Skeletal muscle satellite cell (primary cell): ENCODE measurements at regions not wholly inside any gene's neighbourhood (a gene's known extent, or its start where the extent isn't known, plus 50 kb on each side); places are given as distances from the start of the nearest gene placed in this dataset.

Experiments used
- H3K27me3 ChIP-seq: 2 replicates; pipeline ENCODE4 v1.7.0; 2013; ENCODE audit warnings: low read length; ENCODE audit not compliant: control insufficient read depth, insufficient read depth
- H3K36me3 ChIP-seq: 2 replicates; pipeline ENCODE4 v1.7.0; 2013; ENCODE audit warnings: mild to moderate bottlenecking, control low read depth, low read length; ENCODE audit not compliant: insufficient read depth
- H3K4me1 ChIP-seq: 2 replicates; pipeline ENCODE4 v1.7.0; 2013; ENCODE audit warnings: low read length; ENCODE audit not compliant: control insufficient read depth, insufficient read depth
- H3K4me2 ChIP-seq: 2 replicates; pipeline ENCODE4 v1.7.0; 2013; ENCODE audit warnings: mild to moderate bottlenecking, low read length
- H3K4me3 ChIP-seq: 2 replicates; pipeline ENCODE4 v1.7.0; 2013; ENCODE audit warnings: low read length
- H3K9ac ChIP-seq: 2 replicates; pipeline ENCODE4 v1.7.0; 2013; ENCODE audit warnings: mild to moderate bottlenecking, low read depth, low read length, moderate library complexity
- H3K9me3 ChIP-seq: replicated peaks from 2 replicates; pipeline ENCODE4 v1.7.0; 2013; ENCODE audit warnings: mild to moderate bottlenecking, control low read depth, low read length

GRCh38 chr1:25100151-25100833 is 132.0 kb downstream of the SYF2 start:
- H3K4me3 ChIP-seq, result no peak overlapping the region
- H3K9ac ChIP-seq, result no peak overlapping the region
- no peak overlapping the region for H3K4me2 ChIP-seq
- H3K36me3 ChIP-seq, result no peaks in the 10 kb centered on the region
- H3K4me1 ChIP-seq, result no peaks in the 10 kb centered on the region
- H3K9me3 ChIP-seq, result no peaks in the 10 kb centered on the region
- H3K27me3 ChIP-seq, result peaks cover 54% of the 10 kb centered on the region

DNA sequence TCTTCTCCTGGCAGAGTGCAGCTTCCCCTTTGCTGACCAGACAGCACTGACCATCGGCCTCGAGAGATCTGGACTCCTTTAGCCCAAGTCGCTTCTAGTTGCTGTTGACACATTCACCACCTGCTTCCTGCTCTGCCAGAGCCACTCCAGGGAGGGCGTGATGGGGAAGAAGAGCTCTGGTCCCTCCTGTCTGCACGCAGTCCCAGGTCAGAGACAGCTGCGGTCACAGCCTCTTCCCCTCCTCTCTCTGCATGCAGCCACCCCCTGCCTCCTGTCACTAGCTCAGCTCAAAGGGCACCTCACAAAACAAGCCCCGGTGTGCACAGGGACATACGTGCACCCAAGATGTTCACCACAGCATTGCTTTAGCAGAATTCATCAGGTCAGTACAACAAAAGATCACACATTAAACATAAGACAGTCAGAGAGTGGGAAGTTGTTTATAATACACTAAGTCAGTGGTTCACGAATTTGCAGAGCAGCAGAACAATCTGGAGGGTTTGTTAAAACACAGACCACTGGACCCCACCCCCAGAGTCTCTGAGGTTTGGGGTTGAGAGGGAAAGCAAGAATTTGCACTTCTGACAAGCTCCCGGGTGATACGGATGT is 132.9 kb downstream of the SYF2 start:
- no peak overlapping the region for H3K4me3 ChIP-seq

DNA sequence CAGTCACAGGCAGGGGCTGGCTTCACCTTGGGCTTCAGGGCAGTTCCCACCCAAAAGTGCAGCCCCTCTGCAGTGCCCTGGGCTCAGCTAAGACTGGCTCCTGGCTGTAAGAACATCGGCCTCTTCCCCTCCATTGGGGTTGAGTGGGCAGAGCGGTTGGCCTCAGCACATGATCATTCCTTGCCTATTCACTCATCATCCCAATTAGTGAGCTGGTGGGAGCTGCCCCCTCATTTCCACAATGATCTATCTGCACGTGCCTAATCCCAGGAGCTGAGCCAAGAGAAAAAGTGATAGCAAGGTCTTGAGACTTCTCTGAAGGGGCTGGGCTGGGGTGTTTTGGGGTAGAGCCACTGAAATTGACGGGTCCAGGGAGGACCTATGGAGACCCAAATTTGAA is 133.6 kb downstream of the SYF2 start:
- Histone ChIP-seq H3K9me3 (no peaks in the 10 kb centered on the region), H3K4me3 (no peak overlapping the region), H3K9ac (no peak overlapping the region), H3K4me2 (no peak overlapping the region), H3K36me3 (no peaks in the 10 kb centered on the region), H3K27me3 (peaks cover 42% of the 10 kb centered on the region), H3K4me1 (no peaks in the 10 kb centered on the region)

More for the DNA sequence above, 132.9 kb downstream of the SYF2 start:
- Histone ChIP-seq H3K9ac (no peak overlapping the region), H3K27me3 (peaks cover 45% of the 10 kb centered on the region), H3K36me3 (no peaks in the 10 kb centered on the region), H3K4me2 (no peak overlapping the region), H3K9me3 (no peaks in the 10 kb centered on the region), H3K4me1 (no peaks in the 10 kb centered on the region)

DNA sequence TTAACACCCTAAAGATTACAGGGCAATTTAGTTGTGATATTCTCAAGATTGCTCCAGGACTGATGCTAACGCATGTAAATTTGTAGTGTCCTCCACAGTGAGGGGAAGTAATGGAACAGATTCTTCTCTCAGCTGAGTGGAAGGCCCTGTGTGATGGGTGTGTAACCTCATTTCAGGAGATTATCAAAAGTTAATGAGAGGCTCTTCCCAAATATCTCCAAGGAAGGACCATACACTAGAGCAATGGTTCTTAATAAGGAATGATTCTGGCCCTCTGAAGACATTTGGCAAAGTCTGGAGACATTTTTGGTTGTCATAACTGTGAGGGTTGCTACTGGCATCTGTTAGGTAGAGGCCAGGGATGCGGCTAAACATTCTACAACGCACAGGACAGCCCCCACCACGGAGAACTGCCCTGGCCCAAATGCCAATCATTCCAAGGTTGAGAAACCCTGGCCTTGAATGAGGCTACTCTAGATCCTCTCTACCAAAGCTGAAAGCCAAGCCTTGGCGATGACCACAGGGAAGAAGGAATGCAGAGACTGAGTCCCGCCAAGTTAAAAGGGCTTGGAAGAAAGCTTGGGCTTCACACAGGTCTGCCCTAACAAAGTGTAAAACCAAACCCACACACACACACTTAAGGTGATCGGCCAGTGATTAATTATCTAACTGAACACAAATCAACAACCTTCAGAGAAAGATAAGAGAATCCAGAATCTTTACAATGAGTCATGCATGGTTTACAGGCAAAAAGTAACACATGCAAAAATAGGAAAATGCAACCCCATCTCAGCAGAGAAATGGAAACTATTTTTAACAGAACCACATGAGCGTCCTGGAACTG is 135.8 kb downstream of the SYF2 start:
- Histone ChIP-seq H3K4me3 (no peak overlapping the region), H3K27me3 (peaks cover 41% of the 10 kb centered on the region), H3K36me3 (no peaks in the 10 kb centered on the region), H3K9ac (no peak overlapping the region), H3K4me1 (no peaks in the 10 kb centered on the region), H3K9me3 (no peaks in the 10 kb centered on the region), H3K4me2 (no peak overlapping the region)

GRCh38 chr1:25095635-25096200 is 136.6 kb downstream of the SYF2 start:
- Histone ChIP-seq H3K4me3 (no peak overlapping the region), H3K27me3 (peaks cover 47% of the 10 kb centered on the region), H3K36me3 (no peaks in the 10 kb centered on the region), H3K9me3 (no peaks in the 10 kb centered on the region), H3K4me2 (no peak overlapping the region), H3K9ac (no peak overlapping the region), H3K4me1 (no peaks in the 10 kb centered on the region)

- Histone ChIP-seq H3K4me2 (no peak overlapping the region), H3K27me3 (peaks cover 49% of the 10 kb centered on the region), H3K4me3 (no peak overlapping the region), H3K36me3 (no peaks in the 10 kb centered on the region), H3K9ac (no peak overlapping the region), H3K4me1 (no peaks in the 10 kb centered on the region), H3K9me3 (no peaks in the 10 kb centered on the region)
These were observed 137.3 kb downstream of the SYF2 start for GRCh38 chr1:25094995-25095394.

GRCh38 chr1:25094229-25094628 is 138.1 kb downstream of the SYF2 start:
- Histone ChIP-seq H3K9me3 (no peaks in the 10 kb centered on the region), H3K4me3 (no peak overlapping the region), H3K4me1 (no peaks in the 10 kb centered on the region), H3K9ac (no peak overlapping the region), H3K36me3 (no peaks in the 10 kb centered on the region), H3K27me3 (peaks cover 44% of the 10 kb centered on the region), H3K4me2 (no peak overlapping the region)

DNA sequence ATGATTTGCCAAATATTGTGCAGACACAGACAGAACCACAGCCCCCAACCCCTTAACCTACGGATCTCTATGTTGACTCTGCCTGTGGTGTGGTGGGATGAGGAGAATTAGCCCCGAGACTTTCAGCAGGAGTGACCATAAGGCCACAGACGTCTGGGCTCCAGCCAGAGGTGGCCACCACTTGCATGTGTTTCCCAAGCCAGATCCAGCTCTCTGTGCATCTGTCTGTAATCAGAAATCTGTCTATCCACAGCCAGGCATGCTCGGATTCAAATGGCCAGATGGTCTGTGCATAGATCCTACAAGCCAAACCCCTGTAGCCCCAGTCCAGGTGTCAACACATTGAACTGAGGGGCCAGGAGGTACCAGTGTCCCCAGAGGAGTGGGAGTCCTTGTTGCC is 140.6 kb downstream of the SYF2 start:
- no peak overlapping the region for H3K9ac ChIP-seq
- no peaks in the 10 kb centered on the region for H3K9me3 ChIP-seq
- H3K36me3 ChIP-seq, result no peaks in the 10 kb centered on the region
- no peaks in the 10 kb centered on the region for H3K4me1 ChIP-seq
- H3K27me3 ChIP-seq, result peaks cover 33% of the 10 kb centered on the region
- no peak overlapping the region for H3K4me2 ChIP-seq
- H3K4me3 ChIP-seq, result no peak overlapping the region

- peaks cover 41% of the 10 kb centered on the region for H3K27me3 ChIP-seq
- no peaks in the 10 kb centered on the region for H3K9me3 ChIP-seq
- H3K4me1 ChIP-seq, result no peaks in the 10 kb centered on the region
- H3K36me3 ChIP-seq, result no peaks in the 10 kb centered on the region
- no peak overlapping the region for H3K9ac ChIP-seq
- no peak overlapping the region for H3K4me2 ChIP-seq
- H3K4me3 ChIP-seq, result no peak overlapping the region
These were observed 141.4 kb downstream of the SYF2 start for GRCh38 chr1:25090707-25091422.

DNA sequence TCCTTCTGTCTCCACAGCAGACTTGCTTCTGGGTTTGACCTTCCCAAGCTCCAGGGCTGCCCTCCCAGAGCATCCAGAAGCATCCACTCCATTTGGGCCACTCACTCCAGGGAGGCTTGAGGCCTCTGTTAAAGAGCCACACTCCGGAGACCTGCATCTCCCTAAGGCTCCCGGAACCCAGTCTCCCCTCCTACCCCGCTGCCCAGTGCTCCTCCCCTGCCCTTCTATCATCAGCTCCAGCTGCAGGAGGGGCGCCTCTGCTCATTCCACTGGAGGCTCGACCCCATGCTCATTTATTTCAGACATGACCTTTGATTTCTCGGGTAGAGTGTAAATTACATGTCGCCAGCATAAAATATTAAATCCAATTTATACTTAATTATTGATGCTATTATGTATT is 142.5 kb downstream of the SYF2 start:
- no peaks in the 10 kb centered on the region for H3K4me1 ChIP-seq
- no peaks in the 10 kb centered on the region for H3K36me3 ChIP-seq
- H3K9me3 ChIP-seq, result no peaks in the 10 kb centered on the region
- no peak overlapping the region for H3K4me2 ChIP-seq
- H3K27me3 ChIP-seq, result peaks cover 52% of the 10 kb centered on the region
- no peak overlapping the region for H3K9ac ChIP-seq
- H3K4me3 ChIP-seq, result no peak overlapping the region

GRCh38 chr1:25088946-25089345 is 143.4 kb downstream of the SYF2 start:
- Histone ChIP-seq H3K27me3 (peaks cover 55% of the 10 kb centered on the region), H3K4me3 (no peak overlapping the region), H3K9ac (no peak overlapping the region), H3K4me1 (no peaks in the 10 kb centered on the region), H3K36me3 (no peaks in the 10 kb centered on the region), H3K4me2 (no peak overlapping the region), H3K9me3 (no peaks in the 10 kb centered on the region)
